GM19240 (cell line): ENCODE measurements at regions not wholly inside any gene's neighbourhood (a gene's known extent, or its start where the extent isn't known, plus 50 kb on each side); places are given as distances from the start of the nearest gene placed in this dataset.

Experiments
- DNase-seq: peaks from one replicate; pipeline ENCODE4 v3.0.0; 2011; ENCODE audit warnings: low spot score; ENCODE audit not compliant: insufficient read length

- peak; percentile 15 for DNase-seq
Observed at GRCh38 chr12:103181366-103182152, 224.1 kb downstream of the ASCL1 start.

GRCh38 chr12:103182299-103182698 lies 224.8 kb downstream of the ASCL1 start:
- DNase-seq: no peak

GRCh38 chr12:103196467-103196866 lies 239.0 kb downstream of the ASCL1 start:
- DNase-seq: no peak

- no peak for DNase-seq
Observed at GRCh38 chr12:103197725-103198388, 240.4 kb downstream of the ASCL1 start.

- no peak for DNase-seq
Observed at GRCh38 chr12:103198499-103198898, 241.0 kb downstream of the ASCL1 start.

- DNase-seq: no peak
Observed at GRCh38 chr12:103205906-103206305, 248.4 kb downstream of the ASCL1 start.

GRCh38 chr12:103207936-103208335 lies 250.5 kb downstream of the ASCL1 start:
- DNase-seq: no peak

GRCh38 chr12:103241184-103241583 lies 254.6 kb downstream of the C12orf42 start:
- DNase-seq: no peak

- no peak for DNase-seq
Observed at GRCh38 chr12:103244596-103244995, 251.2 kb downstream of the C12orf42 start.

- DNase-seq: no peak
Observed at GRCh38 chr12:103247531-103247930, 248.2 kb downstream of the C12orf42 start.

- no peak for DNase-seq
Observed at GRCh38 chr12:103249607-103250006, 246.2 kb downstream of the C12orf42 start.

GRCh38 chr12:103250487-103250886 lies 245.3 kb downstream of the C12orf42 start:
- no peak for DNase-seq
